ENCODE measurements at regions not wholly inside any gene's neighbourhood (a gene's known extent, or its start where the extent isn't known, plus 50 kb on each side); places are given as distances from the start of the nearest gene placed in this dataset.
"Not testable (repeated sequence)": the region's sequence is repeated elsewhere in the genome, so short reads cannot be mapped to it uniquely, and the experiment has no call there.

- no peak for DNase-seq (ENCODE audit: low spot score)
These were observed 150.6 kb upstream of the UBE2E3 start for GRCh38 chr2:180829836-180830235.

GRCh38 chr2:180829261-180829660 is 151.1 kb upstream of the UBE2E3 start:
- no peak for DNase-seq (ENCODE audit: low spot score)

GRCh38 chr2:180828756-180829155 is 151.6 kb upstream of the UBE2E3 start:
- no peak for DNase-seq (ENCODE audit: low spot score)

GRCh38 chr2:180823546-180824141 is 156.8 kb upstream of the UBE2E3 start:
- DNase-seq (ENCODE audit: low spot score): no peak

- no peak for DNase-seq (ENCODE audit: low spot score)
These were observed 161.3 kb upstream of the UBE2E3 start for GRCh38 chr2:180819106-180819505.

GRCh38 chr2:180818700-180819099 is 161.7 kb upstream of the UBE2E3 start:
- DNase-seq (ENCODE audit: low spot score): not testable (repeated sequence)

- no peak for DNase-seq (ENCODE audit: low spot score)
These were observed 181.3 kb upstream of the UBE2E3 start for GRCh38 chr2:180799141-180799540.

- no peak for DNase-seq (ENCODE audit: low spot score)
These were observed 189.5 kb upstream of the UBE2E3 start for GRCh38 chr2:180790891-180791290.

- no peak for DNase-seq (ENCODE audit: low spot score)
These were observed 193.1 kb upstream of the UBE2E3 start for GRCh38 chr2:180787330-180787729.

- no peak for DNase-seq (ENCODE audit: low spot score)
These were observed 199.1 kb upstream of the UBE2E3 start for GRCh38 chr2:180781276-180781675.

- no peak for DNase-seq (ENCODE audit: low spot score)
These were observed 202.1 kb upstream of the UBE2E3 start for GRCh38 chr2:180778291-180778690.

- DNase-seq (ENCODE audit: low spot score): no peak
These were observed 203.5 kb upstream of the UBE2E3 start for GRCh38 chr2:180776921-180777320.

- DNase-seq (ENCODE audit: low spot score): no peak
These were observed 204.7 kb upstream of the UBE2E3 start for GRCh38 chr2:180775711-180776110.

GRCh38 chr2:180765316-180765715 is 215.1 kb upstream of the UBE2E3 start:
- DNase-seq (ENCODE audit: low spot score): not testable (repeated sequence)

- no peak for DNase-seq (ENCODE audit: low spot score)
These were observed 217.0 kb upstream of the UBE2E3 start for GRCh38 chr2:180763263-180763989.

GRCh38 chr2:180761224-180761623 is 219.2 kb upstream of the UBE2E3 start:
- no peak for DNase-seq (ENCODE audit: low spot score)

GRCh38 chr2:180759631-180760030 is 220.8 kb upstream of the UBE2E3 start:
- DNase-seq (ENCODE audit: low spot score): no peak

GRCh38 chr2:180753809-180754761 is 226.3 kb upstream of the UBE2E3 start:
- no peak for DNase-seq (ENCODE audit: low spot score)

- no peak for DNase-seq (ENCODE audit: low spot score)
These were observed 229.0 kb upstream of the UBE2E3 start for GRCh38 chr2:180751306-180751920.

GRCh38 chr2:180747728-180748127 is 232.7 kb upstream of the UBE2E3 start:
- no peak for DNase-seq (ENCODE audit: low spot score)

GRCh38 chr2:180743401-180743800 is 237.0 kb upstream of the UBE2E3 start:
- DNase-seq (ENCODE audit: low spot score): no peak

GRCh38 chr2:180742801-180743200 is 237.6 kb upstream of the UBE2E3 start:
- no peak for DNase-seq (ENCODE audit: low spot score)
